Central memory CD8-positive, alpha-beta T cell (primary cell): ENCODE measurements at regions not wholly inside any gene's neighbourhood (a gene's known extent, or its start where the extent isn't known, plus 50 kb on each side); places are given as distances from the start of the nearest gene placed in this dataset.

ENCODE experiments used
- ATAC-seq: fragments of 150-1000 bp; cut with Tn5 transposase; replicated peaks from 2 replicates; pipeline ENCODE4 v1.10.0; 2022; ENCODE audit warnings: mild to moderate bottlenecking, moderate FRiP score, moderate number of reproducible peaks; ENCODE audit not compliant: poor library complexity, severe bottlenecking; ENCODE audit errors: extremely low read depth
- DNase-seq, 2 donors: peaks; one replicate each; pipeline ENCODE4 v3.0.0; 2021; ENCODE audit warnings: low spot score in 2 of 2
- H3K27ac Mint-ChIP-seq: one replicate; pipeline ENCODE4 v1.8.0; 2022; ENCODE audit warnings: low read depth, mild to moderate bottlenecking, moderate library complexity, mixed read lengths
- H3K27me3 Mint-ChIP-seq: one replicate; pipeline ENCODE4 v1.8.0; 2022; ENCODE audit warnings: mixed read lengths
- H3K36me3 Mint-ChIP-seq: one replicate; pipeline ENCODE4 v1.8.0; 2022; ENCODE audit warnings: mild to moderate bottlenecking, moderate library complexity, mixed read lengths; ENCODE audit not compliant: insufficient read depth
- H3K4me1 Mint-ChIP-seq: one replicate; pipeline ENCODE4 v1.8.0; 2022; ENCODE audit warnings: mixed read lengths
- H3K4me3 Mint-ChIP-seq: one replicate; pipeline ENCODE4 v1.8.0; 2022; ENCODE audit warnings: mild to moderate bottlenecking, moderate library complexity, mixed read lengths
- H3K9me3 Mint-ChIP-seq: one replicate; pipeline ENCODE4 v1.8.0; 2022; ENCODE audit warnings: mixed read lengths

DNA sequence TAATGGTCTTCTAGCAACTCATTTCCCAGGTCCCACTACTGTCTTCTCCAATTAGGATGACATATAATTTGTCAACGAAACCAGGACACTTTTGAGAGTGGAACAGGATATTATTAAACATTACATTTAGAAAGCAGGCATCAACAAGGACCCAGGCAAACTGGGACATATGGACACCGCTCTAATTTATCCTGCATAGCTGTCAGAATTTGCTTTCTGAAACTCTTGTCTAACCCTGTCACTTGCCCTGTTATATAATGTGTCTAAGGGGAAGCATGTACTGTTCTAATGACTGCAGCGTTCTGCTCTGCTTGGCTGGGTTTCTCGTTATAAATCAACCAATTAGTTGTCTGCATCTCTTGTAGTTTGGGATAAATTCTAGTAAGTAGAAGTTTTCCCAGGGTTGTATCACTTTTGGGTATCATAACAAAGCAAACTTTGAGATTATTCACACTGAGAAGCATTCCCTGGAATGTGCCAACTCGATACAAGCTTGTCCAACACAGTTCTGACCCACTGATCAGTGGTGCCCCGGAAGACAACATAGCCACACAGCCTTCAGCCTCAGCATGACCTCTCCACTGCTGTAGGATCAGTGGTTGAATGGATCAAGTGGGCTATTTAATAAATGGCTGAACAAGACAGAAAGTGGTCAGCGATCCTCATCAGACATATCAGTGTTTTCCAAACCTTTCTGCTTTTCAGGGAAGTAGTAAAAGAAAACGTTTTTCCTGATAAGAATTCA, 228.1 kb downstream of the KIF20B start:
- H3K4me3 Mint-ChIP-seq, result no peak overlapping the region

DNA sequence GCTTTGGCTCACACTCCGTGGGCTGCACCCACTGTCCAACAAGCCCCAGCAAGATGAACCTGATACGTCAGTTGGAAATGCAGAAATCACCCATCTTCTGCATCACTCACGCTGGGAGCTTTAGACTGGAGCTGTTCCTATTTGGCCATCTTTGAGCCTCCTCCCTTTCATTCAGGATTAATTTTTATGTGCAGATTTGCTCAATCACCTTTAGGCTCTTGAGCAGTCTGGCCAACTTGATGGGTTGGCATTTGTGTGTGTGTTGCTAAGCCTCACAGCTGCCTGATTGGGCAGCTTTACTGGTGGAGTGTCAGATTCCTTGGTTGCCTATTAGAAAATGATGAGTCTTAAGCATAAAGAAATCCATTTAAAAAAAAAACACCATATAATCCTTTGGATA, 236.1 kb downstream of the KIF20B start:
- no peak for ATAC-seq
- no peaks in the 10 kb centered on the region for H3K36me3 Mint-ChIP-seq
- no peak for DNase-seq
- H3K9me3 Mint-ChIP-seq, result no peaks in the 10 kb centered on the region
- no peak overlapping the region for H3K27ac Mint-ChIP-seq
- no peak overlapping the region for H3K4me3 Mint-ChIP-seq
- H3K27me3 Mint-ChIP-seq, result peaks cover 30% of the 10 kb centered on the region
- H3K4me1 Mint-ChIP-seq, result no peaks in the 10 kb centered on the region

More for the DNA sequence above, 228.1 kb downstream of the KIF20B start:
- Mint-ChIP-seq H3K4me1 (no peaks in the 10 kb centered on the region), H3K9me3 (no peaks in the 10 kb centered on the region), H3K27me3 (peaks cover 31% of the 10 kb centered on the region), H3K36me3 (no peaks in the 10 kb centered on the region), H3K27ac (no peak overlapping the region)
- ATAC-seq, result no peak
- DNase-seq, result no peak

DNA sequence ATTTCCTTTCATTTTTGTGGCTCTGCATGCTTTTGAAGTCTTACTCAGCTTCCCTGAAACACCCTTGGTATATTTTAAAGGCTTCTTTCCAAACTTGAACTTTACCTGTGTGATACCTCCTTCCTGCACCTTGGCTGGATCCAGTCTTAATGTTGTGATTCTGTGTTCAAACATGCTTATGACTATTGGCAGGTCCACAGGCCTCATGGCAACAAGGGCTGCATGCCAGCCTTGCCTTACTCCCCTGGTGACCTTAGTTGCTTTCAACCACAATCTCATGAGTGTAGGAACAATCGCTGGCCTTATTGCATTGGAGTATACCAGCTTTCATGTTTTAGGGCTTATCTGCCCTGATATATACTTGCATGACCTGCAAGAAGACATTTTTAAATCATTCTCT, 238.7 kb downstream of the KIF20B start:
- no peaks in the 10 kb centered on the region for H3K4me1 Mint-ChIP-seq
- no peaks in the 10 kb centered on the region for H3K9me3 Mint-ChIP-seq
- H3K27ac Mint-ChIP-seq, result no peak overlapping the region
- H3K36me3 Mint-ChIP-seq, result no peaks in the 10 kb centered on the region
- ATAC-seq, result no peak
- no peak for DNase-seq
- H3K4me3 Mint-ChIP-seq, result no peak overlapping the region
- peaks cover 16% of the 10 kb centered on the region for H3K27me3 Mint-ChIP-seq

DNA sequence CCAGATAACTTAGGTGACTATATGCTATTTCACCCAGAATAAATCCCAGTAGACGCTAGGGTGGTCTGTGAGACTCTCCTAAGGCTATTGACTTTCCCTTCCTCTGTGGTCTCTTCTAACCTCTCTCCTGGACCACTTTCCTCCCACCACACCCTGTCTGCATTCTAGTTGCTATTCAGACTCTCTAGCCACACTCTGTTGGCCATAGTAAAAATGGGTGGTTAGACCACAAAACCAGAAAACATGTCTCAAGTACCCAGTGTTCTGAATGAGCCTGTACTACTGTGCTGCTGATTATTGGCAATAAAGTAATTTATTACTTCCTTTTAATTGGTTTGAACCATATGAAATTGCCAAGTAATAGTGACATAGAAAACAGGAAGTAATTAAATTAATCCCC, 240.8 kb downstream of the KIF20B start:
- DNase-seq (no peak), ATAC-seq (no peak)
- Mint-ChIP-seq H3K27me3 (no peaks in the 10 kb centered on the region), H3K9me3 (no peaks in the 10 kb centered on the region), H3K4me3 (no peak overlapping the region), H3K4me1 (no peaks in the 10 kb centered on the region), H3K36me3 (no peaks in the 10 kb centered on the region), H3K27ac (no peak overlapping the region)

DNA sequence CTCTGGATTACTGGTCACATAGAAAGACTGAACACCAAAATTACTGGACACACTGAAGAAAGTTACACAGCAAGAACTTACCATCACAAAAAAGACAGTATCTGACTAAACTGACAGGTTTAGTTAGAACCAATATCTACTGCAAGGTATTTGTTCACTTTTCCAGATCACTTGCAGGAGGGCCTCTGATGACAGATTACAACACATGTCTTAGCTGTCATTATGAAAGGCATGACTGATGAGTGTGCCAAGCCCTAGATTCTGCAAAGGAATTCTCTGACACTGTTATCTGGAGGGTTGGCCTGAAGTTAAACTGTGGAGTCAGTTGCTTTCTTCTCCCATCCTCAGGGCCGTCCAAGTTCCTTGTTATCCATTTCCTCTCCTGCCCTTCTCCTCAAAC, 242.7 kb downstream of the KIF20B start:
- Mint-ChIP-seq H3K4me1 (no peaks in the 10 kb centered on the region), H3K4me3 (no peak overlapping the region), H3K27ac (no peak overlapping the region), H3K36me3 (no peaks in the 10 kb centered on the region), H3K9me3 (no peaks in the 10 kb centered on the region), H3K27me3 (no peaks in the 10 kb centered on the region)
- no peak for DNase-seq
- no peak for ATAC-seq

DNA sequence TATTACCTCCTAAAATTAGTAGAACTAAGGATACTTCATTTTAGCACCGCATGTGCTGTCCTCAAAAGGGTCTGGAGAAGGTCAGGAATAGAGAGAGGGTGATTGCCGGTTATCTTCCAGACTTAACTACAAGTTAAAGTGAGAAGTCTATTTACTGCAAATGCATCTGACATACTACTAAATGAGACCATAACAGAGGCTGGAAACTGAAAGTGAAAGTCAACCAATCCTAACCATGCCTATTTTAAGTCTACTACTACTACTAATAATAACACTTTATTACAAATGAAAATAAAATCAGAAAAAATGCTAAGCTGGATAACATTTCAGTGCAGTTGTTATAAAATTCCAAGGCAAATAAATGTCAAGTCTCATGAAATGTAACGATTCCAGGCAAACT, 244.7 kb downstream of the KIF20B start:
- peak overlapping the region; percentile 23 for H3K27ac Mint-ChIP-seq
- no peaks in the 10 kb centered on the region for H3K4me1 Mint-ChIP-seq

DNA sequence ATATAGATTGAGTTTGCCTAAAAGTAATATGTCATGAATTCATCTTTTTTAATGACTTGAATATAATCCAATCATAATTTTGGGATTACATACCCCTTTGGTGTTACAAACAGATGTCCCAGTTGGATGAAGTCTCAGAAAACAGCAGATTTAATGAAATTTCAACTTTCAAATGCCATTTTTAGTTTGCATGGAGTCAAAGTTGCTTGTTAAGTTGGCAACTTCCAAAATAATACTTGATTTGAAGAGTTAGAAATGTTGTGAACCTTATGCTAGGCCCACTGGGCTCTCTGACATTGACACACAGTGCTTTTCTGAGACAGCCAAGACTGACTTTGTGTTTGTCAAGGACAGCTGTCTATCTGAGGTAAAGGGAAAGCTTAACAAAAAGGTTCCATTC, 248.1 kb downstream of the KIF20B start:
- no peaks in the 10 kb centered on the region for H3K9me3 Mint-ChIP-seq
- no peak for ATAC-seq
- H3K4me1 Mint-ChIP-seq, result no peaks in the 10 kb centered on the region
- no peaks in the 10 kb centered on the region for H3K36me3 Mint-ChIP-seq
- H3K4me3 Mint-ChIP-seq, result no peak overlapping the region
- H3K27me3 Mint-ChIP-seq, result peaks cover 9% of the 10 kb centered on the region
- no peak overlapping the region for H3K27ac Mint-ChIP-seq
- DNase-seq, result no peak

More for the DNA sequence above, 244.7 kb downstream of the KIF20B start:
- ATAC-seq, result no peak
- Mint-ChIP-seq H3K4me3 (peak overlapping the region; percentile 18), H3K36me3 (no peaks in the 10 kb centered on the region), H3K27me3 (no peaks in the 10 kb centered on the region), H3K9me3 (no peaks in the 10 kb centered on the region)
- DNase-seq, result no peak

DNA sequence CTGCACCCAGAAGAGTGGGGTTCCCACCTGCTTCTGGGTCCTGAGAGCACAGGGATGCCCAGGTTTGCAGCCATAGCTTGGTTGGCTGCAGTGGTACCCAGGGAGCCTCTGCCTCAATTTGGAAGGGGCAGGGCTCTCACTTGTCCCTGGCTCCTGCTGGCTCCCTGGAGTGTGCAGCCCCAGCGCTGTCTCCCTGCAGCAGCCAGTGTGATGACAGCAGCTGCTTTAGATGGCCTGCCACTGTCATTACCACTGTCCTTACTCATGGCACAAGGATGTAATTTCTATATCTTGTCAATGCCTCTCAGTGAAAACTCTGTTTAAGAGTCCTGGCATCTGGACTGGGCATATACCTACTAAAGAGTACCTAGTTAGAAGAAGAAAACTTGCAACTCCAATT, 250.9 kb downstream of the KIF20B start:
- H3K27ac Mint-ChIP-seq, result no peak overlapping the region
- no peaks in the 10 kb centered on the region for H3K9me3 Mint-ChIP-seq
- DNase-seq (no peak), ATAC-seq (no peak)
- H3K4me1 Mint-ChIP-seq, result no peaks in the 10 kb centered on the region
- H3K4me3 Mint-ChIP-seq, result no peak overlapping the region
- H3K27me3 Mint-ChIP-seq, result peaks cover 9% of the 10 kb centered on the region
- H3K36me3 Mint-ChIP-seq, result no peaks in the 10 kb centered on the region

DNA sequence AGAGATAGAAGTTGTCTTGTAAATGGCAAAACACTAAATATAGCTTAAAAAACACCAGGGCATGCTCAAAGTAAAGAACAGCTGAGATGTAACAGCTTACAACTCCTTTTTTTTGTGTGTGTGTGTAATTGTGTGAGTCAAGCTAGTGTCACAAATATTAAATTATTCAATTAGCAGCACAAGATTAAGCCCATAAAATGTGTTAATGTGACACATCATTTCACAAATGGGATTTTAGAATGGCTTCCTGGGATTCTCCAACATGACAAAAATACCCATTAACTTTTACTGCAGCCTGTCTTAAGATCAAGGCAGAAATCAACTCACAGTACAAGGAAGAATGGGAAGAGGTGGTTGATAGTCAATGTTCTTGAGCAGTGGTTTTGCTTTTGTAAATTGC, 251.4 kb downstream of the KIF20B start:
- ATAC-seq (no peak), DNase-seq (no peak)
- Mint-ChIP-seq H3K27ac (no peak overlapping the region), H3K27me3 (peaks cover 9% of the 10 kb centered on the region), H3K4me1 (no peaks in the 10 kb centered on the region), H3K9me3 (no peaks in the 10 kb centered on the region), H3K36me3 (no peaks in the 10 kb centered on the region), H3K4me3 (no peak overlapping the region)

DNA sequence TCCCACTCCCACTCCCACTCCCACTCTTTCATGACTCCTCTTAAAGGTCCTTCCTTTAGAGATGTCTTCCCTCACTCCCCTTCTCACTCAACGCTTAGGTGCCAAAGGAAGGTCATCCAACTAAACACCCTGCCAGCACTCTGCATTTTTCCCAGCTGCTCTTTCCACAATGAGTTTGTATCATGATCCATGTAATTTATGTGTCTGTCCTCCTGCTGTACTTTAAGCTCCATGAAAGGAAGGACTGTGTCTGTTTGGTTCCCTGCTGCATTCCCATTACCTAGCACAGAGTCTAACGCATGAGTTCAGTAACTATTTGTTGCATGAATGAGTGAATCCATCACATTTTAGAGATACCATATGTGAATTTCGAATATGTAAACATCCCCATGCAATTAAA, 252.7 kb downstream of the KIF20B start:
- H3K4me1 Mint-ChIP-seq, result no peaks in the 10 kb centered on the region
- no peak overlapping the region for H3K4me3 Mint-ChIP-seq
- ATAC-seq (no peak), DNase-seq (no peak)
- H3K27me3 Mint-ChIP-seq, result peaks cover 9% of the 10 kb centered on the region
- H3K27ac Mint-ChIP-seq, result no peak overlapping the region
- no peaks in the 10 kb centered on the region for H3K36me3 Mint-ChIP-seq
- no peaks in the 10 kb centered on the region for H3K9me3 Mint-ChIP-seq

DNA sequence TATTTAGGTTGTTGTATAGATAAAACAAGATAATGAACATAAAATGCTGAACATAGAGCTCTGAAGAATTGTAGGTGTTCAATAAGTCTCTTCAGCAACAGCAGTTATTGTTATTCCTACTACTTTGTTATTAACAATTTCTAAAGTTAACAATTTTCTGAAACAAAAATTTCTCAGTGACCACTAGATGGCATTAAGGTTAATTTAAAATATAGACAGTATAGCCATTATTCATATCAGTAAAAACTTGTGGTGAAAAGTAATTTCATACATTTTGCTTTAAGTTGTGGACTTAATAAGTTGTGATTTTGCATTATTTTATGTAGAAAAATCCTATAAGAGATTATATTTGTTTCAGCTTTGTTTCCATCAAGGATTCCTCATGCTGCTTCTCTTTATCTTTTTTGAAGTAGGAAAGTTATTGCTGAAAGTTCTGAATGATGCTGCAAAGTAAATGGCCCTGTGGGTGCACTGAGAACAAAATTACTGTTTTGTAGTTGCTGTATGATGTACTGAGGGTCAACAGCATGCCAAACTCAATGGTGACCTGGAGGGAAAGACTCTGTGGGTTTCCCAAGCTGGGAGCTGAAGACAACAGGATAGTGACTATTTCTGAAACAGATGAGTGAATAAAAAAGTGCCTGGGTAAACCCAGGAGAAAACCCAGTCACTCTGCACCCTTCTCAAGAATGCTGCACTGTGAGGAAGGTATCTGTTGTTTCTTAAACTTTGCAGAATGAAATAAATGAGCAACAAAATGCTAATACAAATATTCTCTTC, 253.6 kb downstream of the KIF20B start:
- H3K27me3 Mint-ChIP-seq, result peaks cover 12% of the 10 kb centered on the region
- H3K9me3 Mint-ChIP-seq, result no peaks in the 10 kb centered on the region
- no peak overlapping the region for H3K27ac Mint-ChIP-seq
- H3K4me3 Mint-ChIP-seq, result no peak overlapping the region
- DNase-seq, result no peak
- ATAC-seq, result no peak
- H3K36me3 Mint-ChIP-seq, result no peaks in the 10 kb centered on the region
- no peaks in the 10 kb centered on the region for H3K4me1 Mint-ChIP-seq

DNA sequence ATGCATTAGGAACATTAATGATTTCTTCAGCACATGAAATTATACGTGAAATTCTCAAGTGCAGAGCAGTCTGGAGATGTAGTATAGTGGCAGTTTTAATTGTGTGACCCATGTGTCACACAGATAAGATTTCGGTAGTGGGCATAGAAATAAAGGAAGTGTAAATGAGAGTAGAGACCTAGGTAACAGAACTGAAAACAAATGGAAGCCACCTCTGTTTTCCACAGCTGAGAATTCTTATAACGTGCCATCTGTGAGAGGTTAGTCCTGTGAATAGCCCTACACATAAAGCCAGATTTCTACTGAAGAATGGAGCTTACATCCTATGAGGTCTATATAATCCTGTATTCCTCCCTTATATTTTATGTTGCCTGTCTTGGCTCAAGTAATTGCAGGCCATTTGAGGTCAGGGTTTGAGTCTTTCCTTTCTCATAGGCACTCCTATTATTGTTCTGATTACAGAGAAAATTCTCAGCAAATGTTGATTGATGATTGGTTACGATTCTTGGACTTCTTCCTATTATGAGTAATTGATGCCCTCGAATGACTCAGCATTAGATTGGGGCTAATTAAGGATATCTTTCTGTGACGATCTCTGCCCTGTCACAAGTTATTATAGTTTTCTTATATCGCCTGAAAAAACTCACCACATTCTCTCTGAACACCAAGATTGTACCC, 258.2 kb downstream of the KIF20B start:
- H3K36me3 Mint-ChIP-seq, result no peaks in the 10 kb centered on the region
- no peak for ATAC-seq
- H3K27ac Mint-ChIP-seq, result no peak overlapping the region
- H3K4me3 Mint-ChIP-seq, result no peak overlapping the region
- no peaks in the 10 kb centered on the region for H3K9me3 Mint-ChIP-seq
- no peaks in the 10 kb centered on the region for H3K4me1 Mint-ChIP-seq
- no peak for DNase-seq
- peaks cover 12% of the 10 kb centered on the region for H3K27me3 Mint-ChIP-seq
